ENCODE measurements at regions not wholly inside any gene's neighbourhood (a gene's known extent, or its start where the extent isn't known, plus 50 kb on each side); places are given as distances from the start of the nearest gene placed in this dataset.
"Not testable (repeated sequence)": the region's sequence is repeated elsewhere in the genome, so short reads cannot be mapped to it uniquely, and the experiment has no call there.

DNA sequence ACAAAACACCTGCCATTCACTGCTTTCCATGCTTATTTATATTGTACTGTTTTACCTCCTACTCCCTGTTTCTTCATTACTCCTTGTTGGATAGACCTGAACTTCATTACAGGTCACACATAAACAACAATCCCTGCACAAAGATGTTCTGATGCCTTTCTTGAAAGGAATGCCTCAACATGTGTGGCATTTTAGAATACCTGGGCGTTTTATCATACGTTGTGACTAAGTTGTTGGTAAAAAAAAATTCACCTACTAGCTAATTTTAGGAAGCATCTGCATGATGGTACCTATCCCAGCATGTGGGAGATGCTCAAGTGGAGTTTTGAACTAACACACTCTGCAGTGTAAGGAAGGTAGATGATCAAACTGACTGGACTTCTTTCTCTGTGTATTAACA, 604.1 kb downstream of the TAF11L14 start:
- no peak for DNase-seq

DNA sequence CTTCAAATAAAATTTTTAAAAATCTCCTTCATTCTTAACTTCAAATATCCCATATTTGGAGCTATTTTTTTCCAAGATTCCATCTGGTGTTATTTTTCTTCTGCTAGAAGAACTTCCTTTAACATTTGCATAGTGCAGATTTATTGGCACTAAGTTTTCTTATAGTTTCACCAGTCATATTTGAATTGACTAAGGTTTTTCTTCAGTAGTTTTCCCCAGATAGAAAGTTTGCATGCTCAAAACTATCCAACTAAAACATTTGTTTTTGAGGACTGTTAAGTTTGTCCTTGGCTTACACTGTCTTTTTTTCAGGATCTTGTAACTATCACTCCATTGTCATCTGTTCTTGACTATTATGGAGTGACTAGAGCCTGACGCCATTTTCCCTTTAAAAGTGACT, 606.7 kb downstream of the TAF11L14 start:
- DNase-seq, result no peak

DNA sequence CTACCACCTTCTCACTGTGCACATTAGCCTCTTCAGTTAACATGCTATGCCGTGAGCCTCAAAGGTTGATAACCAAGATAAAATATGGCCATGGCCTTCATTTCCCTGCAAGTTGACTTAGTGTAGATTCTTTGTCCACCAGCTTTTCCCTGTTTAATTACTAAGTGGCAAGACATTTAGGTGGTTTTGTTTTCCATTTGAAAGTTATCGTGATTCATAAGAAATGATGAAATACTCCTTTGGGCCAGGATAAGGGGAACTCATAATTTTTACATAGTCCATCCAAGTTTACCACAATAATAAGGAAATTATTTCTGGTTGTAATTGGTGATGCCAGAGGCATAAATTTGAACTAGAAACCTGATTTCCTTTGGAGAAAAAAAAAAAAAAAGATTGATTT, 609.6 kb downstream of the TAF11L14 start:
- DNase-seq, result no peak

GRCh38 chr5:18244309-18244708, 610.0 kb downstream of the TAF11L14 start:
- no peak for DNase-seq

DNA sequence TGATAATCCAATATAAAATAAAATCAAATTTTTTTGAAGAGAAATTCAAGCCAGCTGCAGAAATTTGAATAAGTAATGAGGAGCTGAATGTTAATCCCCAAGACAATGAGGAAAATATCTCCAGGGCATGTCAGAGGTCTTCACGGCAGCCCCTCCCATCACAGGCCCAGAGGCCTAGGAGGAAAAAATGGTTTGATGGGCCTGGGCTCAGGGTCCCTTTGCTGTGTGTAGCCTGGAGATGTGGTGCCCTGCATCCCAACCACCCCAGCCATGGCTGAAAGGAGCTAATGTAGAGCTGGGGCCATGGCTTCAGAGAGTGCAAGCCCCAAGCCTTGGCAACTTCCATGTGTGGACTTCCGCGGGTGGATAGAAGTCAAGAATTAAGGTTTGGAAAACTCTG, 618.3 kb downstream of the TAF11L14 start:
- DNase-seq, result no peak

DNA sequence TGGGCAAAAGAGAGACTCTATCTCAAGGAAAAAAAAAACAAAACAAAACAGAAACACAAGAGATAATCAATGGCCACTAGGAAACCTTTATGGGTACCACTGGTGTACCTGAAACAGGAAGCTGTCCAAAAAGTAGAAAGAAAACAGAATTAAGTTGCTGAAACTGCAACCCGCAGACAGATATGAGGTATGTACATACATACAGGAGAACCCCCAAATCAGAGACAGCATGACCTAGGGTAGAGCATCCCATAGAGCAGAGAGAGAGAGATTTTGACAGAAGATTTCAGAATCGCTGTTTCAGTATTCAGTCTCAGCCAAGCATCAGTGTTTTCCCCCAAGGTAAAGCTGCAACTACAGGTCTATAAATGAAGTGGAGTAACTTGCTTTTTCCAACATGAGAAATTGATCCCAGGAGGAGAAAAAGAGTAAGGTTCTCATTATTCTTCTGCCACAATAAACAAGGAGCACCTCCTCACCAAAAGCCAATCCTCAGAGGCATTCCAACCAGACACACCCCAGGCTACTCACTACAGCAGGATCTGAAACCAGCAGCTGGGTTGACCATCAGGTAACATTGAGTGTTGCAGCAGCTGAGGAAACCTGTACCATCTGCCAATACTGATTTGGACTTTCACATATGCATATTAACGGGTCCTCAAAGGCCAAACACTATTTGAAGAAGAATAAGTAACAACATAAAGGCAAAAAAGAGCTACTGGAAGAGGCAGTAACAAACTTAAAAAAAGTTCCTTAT, 630.0 kb downstream of the TAF11L14 start:
- DNase-seq, result no peak

DNA sequence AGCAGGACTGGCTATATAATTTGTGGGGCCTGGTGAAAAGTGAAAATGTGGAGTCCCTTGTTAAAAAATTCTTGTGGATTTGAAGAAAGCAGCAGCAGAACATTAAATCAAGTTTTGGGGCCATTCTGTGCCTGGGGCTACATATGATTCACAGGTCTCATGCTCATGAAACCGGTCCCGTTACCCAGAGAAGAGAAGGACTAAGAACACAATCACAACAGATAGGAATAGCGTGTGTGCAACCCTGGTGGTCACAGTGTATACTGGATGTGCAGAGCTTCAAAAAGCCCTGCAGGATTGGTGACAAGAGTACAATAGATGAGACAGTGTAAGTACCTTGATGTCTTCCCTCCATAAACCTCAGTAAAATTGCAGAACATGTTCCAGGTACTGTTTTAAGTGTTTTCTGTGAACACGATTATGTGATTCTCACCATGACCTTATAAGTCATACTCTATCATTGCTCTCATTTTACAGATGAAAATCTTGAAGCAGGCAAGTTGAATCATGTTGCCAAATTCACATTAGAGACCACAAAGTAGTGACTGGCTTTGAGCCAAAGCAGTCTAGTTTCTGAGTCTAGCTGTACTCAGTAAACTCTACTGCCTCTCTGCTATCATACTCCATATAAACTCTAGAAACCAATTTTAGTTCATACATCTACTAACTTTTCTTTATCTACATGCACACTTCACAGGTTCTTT, 636.5 kb downstream of the TAF11L14 start:
- peak; percentile 4 for DNase-seq

GRCh38 chr5:18276939-18277338, 642.7 kb downstream of the TAF11L14 start:
- DNase-seq, result no peak

- DNase-seq, result peak; percentile 40
These were observed 647.8 kb downstream of the TAF11L14 start for GRCh38 chr5:18281947-18282581.

- DNase-seq, result no peak
These were observed 651.0 kb downstream of the TAF11L14 start for GRCh38 chr5:18285257-18285656.

DNA sequence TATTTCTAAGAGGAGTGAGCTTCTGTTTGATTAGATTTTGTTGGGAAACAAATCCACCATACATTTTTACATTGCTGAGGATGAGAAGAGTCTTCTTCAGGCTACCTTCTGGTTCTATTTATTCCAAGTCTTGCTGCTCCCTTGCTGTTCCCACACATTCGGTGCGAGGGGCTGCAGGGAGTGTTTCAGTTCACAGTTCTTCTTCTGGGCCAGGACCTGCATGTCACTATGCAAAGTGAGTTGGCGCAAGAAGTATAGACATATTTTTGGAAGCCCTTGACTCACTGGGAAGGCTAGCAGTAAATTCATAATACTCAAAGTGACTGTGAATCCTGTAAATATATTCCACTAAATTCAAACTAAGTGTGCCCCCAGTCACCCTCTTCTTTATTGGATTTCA, 657.9 kb downstream of the TAF11L14 start:
- no peak for DNase-seq

- DNase-seq, result not testable (repeated sequence)
These were observed 661.4 kb downstream of the TAF11L14 start for GRCh38 chr5:18295696-18296095.

DNA sequence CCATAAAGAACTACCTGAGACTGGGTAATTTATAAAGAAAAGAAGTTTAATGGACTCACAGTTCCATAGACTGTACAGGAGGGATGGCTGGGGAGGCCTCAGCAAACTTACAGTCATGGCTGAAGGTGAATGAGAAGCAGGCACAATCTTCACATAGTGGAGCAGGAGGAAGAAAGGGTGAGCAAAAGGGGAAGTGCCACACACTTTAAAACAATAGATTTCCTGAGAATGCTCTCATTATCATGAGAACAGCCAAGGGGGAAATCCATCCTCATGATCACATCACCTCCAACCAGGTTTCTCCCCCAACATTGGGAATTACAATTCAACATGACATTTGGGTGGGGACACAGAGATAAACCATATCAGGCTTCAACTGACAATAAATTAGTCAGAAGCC, 664.9 kb downstream of the TAF11L14 start:
- no peak for DNase-seq

- peak; percentile 43 for DNase-seq
These were observed 671.1 kb downstream of the TAF11L14 start for GRCh38 chr5:18305288-18305924.

- no peak for DNase-seq
These were observed 677.0 kb downstream of the TAF11L14 start for GRCh38 chr5:18311266-18311665.

GRCh38 chr5:18312016-18312415, 677.8 kb downstream of the TAF11L14 start:
- DNase-seq, result no peak

DNA sequence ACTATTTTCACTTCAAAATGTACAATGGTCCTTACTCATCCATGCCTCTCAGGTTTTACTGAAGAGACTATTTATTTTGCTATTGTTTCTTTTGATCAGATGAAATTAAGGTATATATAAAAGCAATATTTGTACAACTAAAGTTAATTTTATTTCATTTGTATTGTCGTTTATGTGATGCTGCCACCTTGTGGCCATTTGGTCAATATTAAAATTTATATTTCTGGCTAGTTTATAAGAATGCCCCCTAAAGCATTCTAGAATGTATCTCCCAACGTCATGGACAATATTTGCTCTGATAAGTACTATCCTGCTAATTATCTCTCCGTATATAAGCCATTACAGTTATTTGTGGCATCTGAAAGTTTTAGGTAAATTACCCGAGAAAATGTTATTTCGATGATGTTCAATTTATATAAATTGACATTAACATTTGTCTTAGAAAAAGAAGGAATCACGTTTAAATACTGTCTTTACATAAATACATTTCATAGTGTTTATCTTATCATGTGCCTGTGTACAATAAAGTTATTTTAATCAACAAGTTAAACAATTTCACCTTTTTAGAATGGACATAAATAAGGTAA, 680.0 kb downstream of the TAF11L14 start:
- peak; percentile 19 for DNase-seq

DNA sequence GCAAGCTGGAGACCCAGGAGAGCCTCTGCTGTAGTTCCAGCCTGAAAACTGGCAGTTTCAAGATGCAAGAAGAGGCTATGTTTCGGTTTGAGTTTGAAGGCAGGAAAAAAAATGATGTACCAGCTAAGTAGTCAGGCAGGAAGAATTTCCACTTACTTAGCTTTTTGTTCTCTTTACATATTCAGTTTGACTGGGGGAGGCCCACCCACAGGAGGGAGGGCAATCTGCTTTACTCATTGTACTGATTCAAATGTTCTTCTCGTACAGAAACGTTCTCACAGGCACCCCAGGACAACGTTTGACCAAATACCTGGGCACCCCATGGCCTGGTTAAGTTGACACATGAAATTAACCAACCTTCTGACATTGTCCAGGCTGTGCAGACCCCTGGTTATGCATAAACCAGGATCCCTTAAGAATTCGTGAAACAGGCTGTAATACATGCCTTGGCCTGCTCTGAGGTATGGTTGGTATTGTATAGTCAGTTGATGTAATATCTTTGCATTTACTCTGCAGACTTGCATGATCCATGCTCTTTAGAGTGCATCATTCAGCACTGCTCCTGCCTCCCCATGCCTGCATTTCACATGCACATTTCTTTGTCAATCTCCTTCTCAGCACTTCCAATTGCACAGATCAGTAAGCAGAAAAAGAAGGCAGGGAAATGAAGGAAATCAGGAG, 687.1 kb downstream of the TAF11L14 start:
- DNase-seq, result no peak

DNA sequence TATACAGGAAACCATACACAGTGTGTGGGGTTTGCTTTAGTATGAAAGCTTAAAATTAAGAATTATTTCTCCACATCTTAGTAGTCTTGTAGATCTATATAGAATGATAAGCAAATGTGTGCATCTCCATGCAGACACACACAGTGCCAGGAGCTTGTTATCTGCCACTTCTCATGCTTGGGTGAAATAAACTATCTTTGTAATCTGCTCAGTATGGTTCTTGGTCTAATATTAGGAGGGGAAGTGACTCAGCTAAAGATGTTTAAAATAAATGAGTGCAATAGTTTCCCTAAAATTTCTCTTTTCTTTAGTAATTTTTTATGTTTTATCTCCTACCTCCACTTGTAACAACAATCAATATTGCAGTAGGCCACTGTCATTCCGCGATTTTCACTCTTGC, 689.6 kb downstream of the TAF11L14 start:
- no peak for DNase-seq

GRCh38 chr5:18325431-18325830, 691.2 kb downstream of the TAF11L14 start:
- no peak for DNase-seq

GRCh38 chr5:18329328-18329727, 695.1 kb downstream of the TAF11L14 start:
- peak; percentile 38 for DNase-seq

GRCh38 chr5:18333841-18334240, 699.6 kb downstream of the TAF11L14 start:
- DNase-seq, result no peak
